A549 (cell line): ENCODE measurements at regions not wholly inside any gene's neighbourhood (a gene's known extent, or its start where the extent isn't known, plus 50 kb on each side); places are given as distances from the start of the nearest gene placed in this dataset.

Experiments
- ATAC-seq, 2 experiments: fragments of 200-7000 bp in 1 of 2; fragments of >200 bp in 1 of 2; cut with Nextera tagmentation in 1 of 2; cut with Tn5 transposase in 1 of 2; 3 replicates each; pipeline versions ENCODE4 v1.8.0 to v1.9.1; 2018 to 2020; ENCODE audit warnings: mild to moderate bottlenecking in 1 of 2, moderate library complexity in 1 of 2
- CTCF ChIA-PET: fragments of 300-600 bp; sonication (Branson Sonifier 250); formaldehyde crosslinking; extraction: SDS; loops from one replicate; lab custom pipeline; 2021; ENCODE audit warnings: antibody characterized with exemption, inconsistent platforms; lab: Yijun Ruan, JAX
- POLR2A ChIA-PET: fragments of 350-600 bp; formaldehyde crosslinking; extraction: SDS; loops from one replicate; lab custom pipeline; 2021; ENCODE audit warnings: antibody characterized with exemption, inconsistent platforms; lab: Yijun Ruan, JAX
- DNase-seq, 2 experiments: peaks; one replicate each; pipeline versions ENCODE4 v3.0.0 to v3.0.0-alpha.2; 2011 to 2016; ENCODE audit warnings: low read depth in 1 of 2, low spot score in 1 of 2
- FAIRE-seq: peaks from 2 replicates; lab custom pipeline; 2011; peaks lifted over from hg19 to GRCh38; lab: Jason Lieb, UNC
- H3K27ac ChIP-seq, 2 experiments: fragments of >200 bp; sonication (Bioruptor Twin); formaldehyde crosslinking; 3 replicates each; pipeline ENCODE4 v1.5.1; 2016 to 2017
- H3K4me1 ChIP-seq: fragments of >200 bp; sonication (Bioruptor Twin); formaldehyde crosslinking; 3 replicates; pipeline ENCODE4 v1.6.1; 2016
- H3K4me2 ChIP-seq: fragments of >200 bp; sonication (Bioruptor Twin); formaldehyde crosslinking; 3 replicates; pipeline ENCODE4 v1.6.1; 2016
- H3K4me3 ChIP-seq: fragments of >200 bp; sonication (Bioruptor Twin); formaldehyde crosslinking; 3 replicates; pipeline ENCODE4 v1.5.1; 2016
- H3K9me3 ChIP-seq: fragments of >200 bp; sonication (Bioruptor Twin); formaldehyde crosslinking; 3 replicates; pipeline ENCODE4 v1.6.1; 2016
- CBX8 ChIP-seq: fragments of 200-600 bp; sonication (generic); IDR thresholded peaks from 2 replicates; pipeline ENCODE4 v1.6.1; 2016
- CEBPB ChIP-seq, 2 experiments: fragments of >200 bp in 1 of 2; sonication (Bioruptor Twin) in 1 of 2; formaldehyde crosslinking in 1 of 2; IDR thresholded peaks; 2 replicates each; pipeline ENCODE4 v1.6.1; 2012 to 2016
- EHMT2 ChIP-seq: fragments of 200-600 bp; sonication (generic); IDR thresholded peaks from 2 replicates; pipeline ENCODE4 v1.6.1; 2016; ENCODE audit warnings: antibody characterized with exemption, low read depth, mild to moderate bottlenecking, moderate library complexity
- FOXS1 ChIP-seq: fragments of 250-450 bp; sonication (Bioruptor Pico); IDR thresholded peaks from 2 replicates; pipeline ENCODE4 v1.5.0; 2020; ENCODE audit warnings: mild to moderate bottlenecking, moderate library complexity
- HOXA7 ChIP-seq: fragments of 250-450 bp; sonication (Bioruptor Pico); IDR thresholded peaks from 2 replicates; pipeline ENCODE4 v1.5.0; 2020; ENCODE audit warnings: mild to moderate bottlenecking, moderate library complexity
- HOXB13 ChIP-seq: fragments of 250-450 bp; sonication (Bioruptor Pico); IDR thresholded peaks from 2 replicates; pipeline ENCODE4 v1.5.0; 2020; ENCODE audit warnings: low read depth, mild to moderate bottlenecking, moderate library complexity
- HOXB5 ChIP-seq: fragments of 250-450 bp; sonication (Bioruptor Pico); IDR thresholded peaks from 2 replicates; pipeline ENCODE4 v1.5.0; 2020; ENCODE audit warnings: mild to moderate bottlenecking, moderate library complexity
- JUNB ChIP-seq: fragments of >200 bp; sonication (Bioruptor Twin); formaldehyde crosslinking; IDR thresholded peaks from 2 replicates; pipeline ENCODE4 v1.6.1; 2016
- MAZ ChIP-seq: fragments of 150-350 bp; IDR thresholded peaks from 2 replicates; pipeline ENCODE4 v1.6.1; 2014; ENCODE audit warnings: antibody characterized with exemption, low read depth, low read length, borderline replicate concordance
- MYC ChIP-seq: IDR thresholded peaks from 2 replicates; pipeline ENCODE4 v1.6.1; 2012; ENCODE audit warnings: mild to moderate bottlenecking, inconsistent platforms, low read length, improper control_type of control experiment, borderline replicate concordance
- NFE2L2 ChIP-seq: fragments of 150-350 bp; conservative IDR thresholded peaks from 2 replicates; pipeline ENCODE4 v1.6.1; 2014; ENCODE audit warnings: low read length
- POLR2A ChIP-seq: IDR thresholded peaks from 2 replicates; pipeline ENCODE4 v1.6.1; 2012; ENCODE audit warnings: mild to moderate bottlenecking, low read length
- RAD21 ChIP-seq, 2 experiments: fragments of >200 bp in 1 of 2; sonication (Bioruptor Twin) in 1 of 2; formaldehyde crosslinking in 1 of 2; IDR thresholded peaks in 1 of 2; conservative IDR thresholded peaks in 1 of 2; 2 replicates in 1 of 2; 3 replicates in 1 of 2; pipeline ENCODE4 v1.6.1; 2012 to 2018; ENCODE audit warnings: inconsistent platforms in 1 of 2
- RFX5 ChIP-seq: fragments of 450-650 bp; IDR thresholded peaks from 2 replicates; pipeline ENCODE4 v1.7.1; 2014; ENCODE audit warnings: antibody characterized with exemption, mild to moderate bottlenecking, moderate library complexity
- RNF2 ChIP-seq: fragments of 200-600 bp; sonication (generic); IDR thresholded peaks from 2 replicates; pipeline ENCODE4 v1.6.1; 2016; ENCODE audit warnings: low read depth, mild to moderate bottlenecking, antibody characterized with exemption, moderate library complexity, borderline replicate concordance
- SMC3 ChIP-seq: fragments of >200 bp; sonication (Bioruptor Twin); formaldehyde crosslinking; IDR thresholded peaks from 3 replicates; pipeline ENCODE4 v1.6.1; 2018; ENCODE audit warnings: inconsistent platforms
- ZNF302 ChIP-seq: fragments of 250-450 bp; sonication (Bioruptor Pico); IDR thresholded peaks from 2 replicates; pipeline ENCODE4 v1.9.0; 2021; ENCODE audit warnings: inconsistent platforms, mild to moderate bottlenecking, moderate library complexity
- WGBS: methylation state at CpG from one replicate; pipeline ENCODE4 v1.1.6; 2017; ENCODE audit errors: missing lambda C conversion rate; 5-methylcytosine and 5-hydroxymethylcytosine counted together
- TF ChIP-seq, protein P1 (sequence below): fragments of >200 bp; sonication (Bioruptor Twin); formaldehyde crosslinking; IDR thresholded peaks from 2 replicates; pipeline ENCODE4 v1.6.1; 2016
- TF ChIP-seq, protein P2 (sequence below): fragments of 150-350 bp; IDR thresholded peaks from 2 replicates; pipeline ENCODE4 v1.6.1; 2014; ENCODE audit warnings: low read depth, mild to moderate bottlenecking, low read length
- TF ChIP-seq, protein P3 (sequence below): fragments of 200-600 bp; sonication (generic); IDR thresholded peaks from 2 replicates; pipeline ENCODE4 v1.6.1; 2016; ENCODE audit warnings: antibody characterized with exemption, mild to moderate bottlenecking, moderate library complexity
- TF ChIP-seq, protein P4 (sequence below): fragments of 250-450 bp; sonication (Bioruptor Pico); IDR thresholded peaks from 2 replicates; pipeline ENCODE4 v1.5.0; 2020; ENCODE audit warnings: low read depth, mild to moderate bottlenecking, moderate library complexity

DNA sequence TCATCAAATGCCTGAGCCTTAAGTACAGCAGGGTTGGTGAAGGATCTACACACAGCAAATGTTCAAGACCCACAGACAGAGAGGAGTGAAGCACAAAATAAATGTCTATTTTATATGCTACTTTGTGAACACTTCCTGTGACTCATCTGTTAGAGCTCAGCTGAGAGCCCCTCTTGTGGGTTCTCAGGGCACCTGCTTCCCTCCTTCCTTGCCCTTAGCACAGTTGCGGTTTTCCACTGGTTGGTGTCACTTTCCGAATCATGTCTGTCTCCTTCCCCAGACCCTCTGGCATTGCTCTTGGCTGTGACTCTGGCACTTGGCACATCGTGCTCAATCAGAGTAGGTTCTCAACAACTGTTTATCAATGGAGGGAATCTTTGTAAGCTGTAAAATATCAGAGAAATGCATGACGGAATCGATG, 128.5 kb upstream of the STC2 start (continued):
- TF ChIP-seq SMC3 (no peak), CEBPB (IDR thresholded peaks at IDR 0.05) (no peak)

DNA sequence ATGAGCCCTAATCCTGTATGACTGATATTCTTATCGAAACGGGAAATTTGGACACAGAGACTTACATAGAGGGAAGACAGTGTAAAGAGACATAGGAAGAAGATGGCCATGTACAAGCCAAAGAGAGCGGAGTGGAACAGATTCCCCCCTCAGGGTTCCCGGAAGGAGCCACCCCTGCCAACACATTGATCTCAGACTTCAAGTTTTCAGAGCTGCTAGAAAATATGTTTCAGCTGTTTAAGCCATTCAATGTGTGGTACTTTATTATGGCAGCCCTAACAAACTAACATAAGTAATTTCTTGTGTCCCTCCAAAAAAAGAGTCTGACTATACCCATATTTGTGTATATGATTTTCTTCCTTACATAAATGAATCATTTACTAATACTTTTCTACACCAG, 128.0 kb upstream of the STC2 start:
- Histone ChIP-seq H3K27ac (peak overlapping the region; percentile 86 to 90), H3K9me3 (no peaks in the 10 kb centered on the region), H3K4me3 (no peak overlapping the region), H3K4me2 (peak overlapping the region; percentile 50; the same call in 2 of the 3 replicates), H3K4me1 (peaks cover 46% of the 10 kb centered on the region)
- ChIA-PET CTCF (interaction anchor here (1.0 to 3.6 kb wide), 5 partner anchors 16 to 125 kb away, joined by 3 to 15 read pairs (median 4); no protein-coding TSS in a partner anchor), POLR2A (no interaction called here)
- no peak for FAIRE-seq
- ATAC-seq, result no peak
- TF ChIP-seq, protein P1, sequence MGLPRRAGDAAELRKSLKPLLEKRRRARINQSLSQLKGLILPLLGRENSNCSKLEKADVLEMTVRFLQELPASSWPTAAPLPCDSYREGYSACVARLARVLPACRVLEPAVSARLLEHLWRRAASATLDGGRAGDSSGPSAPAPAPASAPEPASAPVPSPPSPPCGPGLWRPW, result no peak
- no peak for TF ChIP-seq EHMT2
- no peak for TF ChIP-seq ZNF302 (CRISPR knock-in tag)
- no peak for TF ChIP-seq MAZ
- no peak for TF ChIP-seq CBX8
- no peak for TF ChIP-seq NFE2L2
- no peak for TF ChIP-seq HOXB13 (CRISPR knock-in tag)
- TF ChIP-seq, protein P2, sequence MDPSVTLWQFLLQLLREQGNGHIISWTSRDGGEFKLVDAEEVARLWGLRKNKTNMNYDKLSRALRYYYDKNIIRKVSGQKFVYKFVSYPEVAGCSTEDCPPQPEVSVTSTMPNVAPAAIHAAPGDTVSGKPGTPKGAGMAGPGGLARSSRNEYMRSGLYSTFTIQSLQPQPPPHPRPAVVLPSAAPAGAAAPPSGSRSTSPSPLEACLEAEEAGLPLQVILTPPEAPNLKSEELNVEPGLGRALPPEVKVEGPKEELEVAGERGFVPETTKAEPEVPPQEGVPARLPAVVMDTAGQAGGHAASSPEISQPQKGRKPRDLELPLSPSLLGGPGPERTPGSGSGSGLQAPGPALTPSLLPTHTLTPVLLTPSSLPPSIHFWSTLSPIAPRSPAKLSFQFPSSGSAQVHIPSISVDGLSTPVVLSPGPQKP, result no peak
- TF ChIP-seq, protein P3, sequence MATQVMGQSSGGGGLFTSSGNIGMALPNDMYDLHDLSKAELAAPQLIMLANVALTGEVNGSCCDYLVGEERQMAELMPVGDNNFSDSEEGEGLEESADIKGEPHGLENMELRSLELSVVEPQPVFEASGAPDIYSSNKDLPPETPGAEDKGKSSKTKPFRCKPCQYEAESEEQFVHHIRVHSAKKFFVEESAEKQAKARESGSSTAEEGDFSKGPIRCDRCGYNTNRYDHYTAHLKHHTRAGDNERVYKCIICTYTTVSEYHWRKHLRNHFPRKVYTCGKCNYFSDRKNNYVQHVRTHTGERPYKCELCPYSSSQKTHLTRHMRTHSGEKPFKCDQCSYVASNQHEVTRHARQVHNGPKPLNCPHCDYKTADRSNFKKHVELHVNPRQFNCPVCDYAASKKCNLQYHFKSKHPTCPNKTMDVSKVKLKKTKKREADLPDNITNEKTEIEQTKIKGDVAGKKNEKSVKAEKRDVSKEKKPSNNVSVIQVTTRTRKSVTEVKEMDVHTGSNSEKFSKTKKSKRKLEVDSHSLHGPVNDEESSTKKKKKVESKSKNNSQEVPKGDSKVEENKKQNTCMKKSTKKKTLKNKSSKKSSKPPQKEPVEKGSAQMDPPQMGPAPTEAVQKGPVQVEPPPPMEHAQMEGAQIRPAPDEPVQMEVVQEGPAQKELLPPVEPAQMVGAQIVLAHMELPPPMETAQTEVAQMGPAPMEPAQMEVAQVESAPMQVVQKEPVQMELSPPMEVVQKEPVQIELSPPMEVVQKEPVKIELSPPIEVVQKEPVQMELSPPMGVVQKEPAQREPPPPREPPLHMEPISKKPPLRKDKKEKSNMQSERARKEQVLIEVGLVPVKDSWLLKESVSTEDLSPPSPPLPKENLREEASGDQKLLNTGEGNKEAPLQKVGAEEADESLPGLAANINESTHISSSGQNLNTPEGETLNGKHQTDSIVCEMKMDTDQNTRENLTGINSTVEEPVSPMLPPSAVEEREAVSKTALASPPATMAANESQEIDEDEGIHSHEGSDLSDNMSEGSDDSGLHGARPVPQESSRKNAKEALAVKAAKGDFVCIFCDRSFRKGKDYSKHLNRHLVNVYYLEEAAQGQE, result no peak
- TF ChIP-seq HOXA7 (CRISPR knock-in tag), result no peak
- TF ChIP-seq RAD21 (conservative IDR thresholded peaks at IDR 0.05 in 1 of 2, IDR thresholded peaks at IDR 0.05 in 1 of 2), result no peak
- no peak for TF ChIP-seq MYC
- TF ChIP-seq RFX5, result no peak
- TF ChIP-seq POLR2A, result no peak
- no peak for TF ChIP-seq RNF2
- DNase-seq, result no peak
- WGBS, result 93% methylated on average over 4 of the region's 4 CpGs

DNA sequence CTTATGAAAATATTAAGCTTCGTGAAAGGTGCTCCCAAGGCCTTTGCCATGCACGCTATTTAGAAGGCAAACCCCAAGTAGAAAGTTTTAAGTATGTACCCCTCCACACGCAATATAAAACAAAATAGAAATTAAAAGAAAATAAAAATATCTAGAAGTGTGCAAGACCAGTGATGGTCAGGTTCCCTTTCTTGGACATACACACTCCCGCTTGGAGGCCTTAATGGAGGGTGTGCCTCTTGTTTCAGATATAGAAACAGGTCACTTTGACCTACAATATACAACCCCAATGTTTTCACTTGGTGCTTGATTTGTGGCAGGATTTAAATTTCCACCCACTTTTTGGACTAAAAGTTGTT, 127.4 kb upstream of the STC2 start:
- H3K4me1 ChIP-seq, result peaks cover 46% of the 10 kb centered on the region
- WGBS, result 21% methylated on average over 4 of the region's 4 CpGs
- DNase-seq, result no peak
- ChIA-PET POLR2A (interaction anchor here (0.6 to 2.3 kb wide), 4 partner anchors 17 to 433 kb away, joined by 3 to 23 read pairs (median 10); partner anchors contain the start of genes CPEB4 and STC2), CTCF (interaction anchor here (1.2 to 3.6 kb wide), 5 partner anchors 20 to 125 kb away, joined by 3 to 15 read pairs (median 5); no protein-coding TSS in a partner anchor)
- no peak for FAIRE-seq
- H3K9me3 ChIP-seq, result no peaks in the 10 kb centered on the region
- peak overlapping the region; percentile 50 for H3K4me2 ChIP-seq
- 0 out of 2 replicates have a peak, but pooled peaks have one; percentile 50 for TF ChIP-seq FOXS1
- TF ChIP-seq, protein P4, sequence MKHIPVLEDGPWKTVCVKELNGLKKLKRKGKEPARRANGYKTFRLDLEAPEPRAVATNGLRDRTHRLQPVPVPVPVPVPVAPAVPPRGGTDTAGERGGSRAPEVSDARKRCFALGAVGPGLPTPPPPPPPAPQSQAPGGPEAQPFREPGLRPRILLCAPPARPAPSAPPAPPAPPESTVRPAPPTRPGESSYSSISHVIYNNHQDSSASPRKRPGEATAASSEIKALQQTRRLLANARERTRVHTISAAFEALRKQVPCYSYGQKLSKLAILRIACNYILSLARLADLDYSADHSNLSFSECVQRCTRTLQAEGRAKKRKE (CRISPR knock-in tag), result peak; percentile 78; the same call in 1 of the 2 replicates
- TF ChIP-seq HOXB5 (CRISPR knock-in tag), result peak; percentile 17; the same call in 1 of the 2 replicates
- TF ChIP-seq JUNB, result no peak; the same call in 1 of the 2 replicates
- H3K4me3 ChIP-seq, result no peak overlapping the region
- H3K27ac ChIP-seq, result peak overlapping the region; percentile 86 to 90
- ATAC-seq, result peak; percentile 3 to 22; a peak in 4 of 6 replicates
